IMR-90 (cell line): ENCODE measurements at regions not wholly inside any gene's neighbourhood (a gene's known extent, or its start where the extent isn't known, plus 50 kb on each side); places are given as distances from the start of the nearest gene placed in this dataset.

Source experiments
- ATAC-seq: fragments of 200-7000 bp; cut with Tn5 transposase; 2 replicates; pipeline ENCODE4 v1.9.1; 2020; ENCODE audit warnings: low read depth, mild to moderate bottlenecking, moderate library complexity
- BruUV-seq: library from RNA; stranded (reverse); fragments of 400-500 nt; replicated peaks from 2 replicates; lab custom pipeline; 2021; lab: Mats Ljungman, UMichigan
- CTCF ChIA-PET: fragments of 300-600 bp; formaldehyde crosslinking; extraction: SDS; loops from one replicate; lab custom pipeline; 2021; ENCODE audit warnings: antibody characterized with exemption; lab: Yijun Ruan, JAX
- POLR2A ChIA-PET: fragments of 300-600 bp; sonication (Branson Sonifier 250); formaldehyde crosslinking; loops from one replicate; lab custom pipeline; 2022; ENCODE audit warnings: antibody characterized with exemption; ENCODE audit not compliant: unreplicated experiment; lab: Charles Lee
- DNase-seq: peaks from one replicate; pipeline ENCODE4 v3.0.0; 2013
- H2AFZ ChIP-seq: replicated peaks from 2 replicates; pipeline ENCODE3; 2013; ENCODE audit warnings: low read length, mild to moderate bottlenecking; ENCODE audit not compliant: poor library complexity
- H2AK5ac ChIP-seq: 2 replicates; pipeline ENCODE4 v1.6.1; 2013; ENCODE audit warnings: low read depth, low read length, inconsistent platforms
- H2AK9ac ChIP-seq: replicated peaks from 2 replicates; pipeline ENCODE3; 2013; ENCODE audit warnings: mild to moderate bottlenecking, low read depth, low read length, moderate library complexity; ENCODE audit not compliant: poor library complexity
- H2BK120ac ChIP-seq: 2 replicates; pipeline ENCODE4 v1.6.1; 2013; ENCODE audit warnings: low read depth, low read length, inconsistent platforms
- H2BK15ac ChIP-seq: 3 replicates; pipeline ENCODE4 v1.6.1; 2013; ENCODE audit warnings: low read depth, low read length, inconsistent platforms
- H2BK20ac ChIP-seq: 2 replicates; pipeline ENCODE4 v1.6.1; 2013; ENCODE audit warnings: low read depth, mild to moderate bottlenecking, inconsistent platforms, low read length, moderate library complexity
- H2BK5ac ChIP-seq: 2 replicates; pipeline ENCODE4 v1.6.1; 2013; ENCODE audit warnings: mild to moderate bottlenecking, low read depth, low read length, inconsistent platforms; ENCODE audit not compliant: poor library complexity, severe bottlenecking
- H3K14ac ChIP-seq: replicated peaks from 2 replicates; pipeline ENCODE4 v1.6.1; 2013; ENCODE audit warnings: low read depth, low read length, inconsistent platforms
- H3K18ac ChIP-seq: 2 replicates; pipeline ENCODE4 v1.6.1; 2013; ENCODE audit warnings: low read depth, low read length, control low read depth
- H3K23ac ChIP-seq: 2 replicates; pipeline ENCODE4 v1.6.1; 2013; ENCODE audit warnings: low read depth, low read length, inconsistent platforms
- H3K27ac ChIP-seq: 2 replicates; pipeline ENCODE4 v1.5.1; 2013; ENCODE audit warnings: mild to moderate bottlenecking, control low read depth, low read length; ENCODE audit not compliant: insufficient read depth
- H3K27me3 ChIP-seq: 2 replicates; pipeline ENCODE4 v1.6.1; 2013; ENCODE audit warnings: low read length; ENCODE audit not compliant: control insufficient read depth, insufficient read depth
- H3K36me3 ChIP-seq: 2 replicates; pipeline ENCODE4 v1.6.1; 2013; ENCODE audit warnings: low read length, mixed read lengths; ENCODE audit not compliant: control insufficient read depth, insufficient read depth
- H3K4ac ChIP-seq: 2 replicates; pipeline ENCODE4 v1.6.1; 2013; ENCODE audit warnings: low read depth, low read length, inconsistent platforms
- H3K4me1 ChIP-seq: 2 replicates; pipeline ENCODE4 v1.6.1; 2013; ENCODE audit warnings: low read length, mixed read lengths; ENCODE audit not compliant: control insufficient read depth, insufficient read depth
- H3K4me2 ChIP-seq: 2 replicates; pipeline ENCODE4 v1.6.1; 2013; ENCODE audit warnings: low read depth, mild to moderate bottlenecking, control low read depth, low read length, moderate library complexity
- H3K4me3 ChIP-seq: 2 replicates; pipeline ENCODE4 v1.5.1; 2013; ENCODE audit warnings: low read depth, mild to moderate bottlenecking, control low read depth, low read length, moderate library complexity; ENCODE audit not compliant: insufficient read depth
- H3K56ac ChIP-seq: 2 replicates; pipeline ENCODE4 v1.6.1; 2013; ENCODE audit warnings: low read length, inconsistent platforms; ENCODE audit not compliant: insufficient read depth; ENCODE audit errors: extremely low read depth
- H3K79me1 ChIP-seq, 2 experiments: 2 replicates each; pipeline ENCODE4 v1.6.1; 2013; ENCODE audit warnings: low read length in 2 of 2, inconsistent platforms in 1 of 2, low read depth in 1 of 2
- H3K9ac ChIP-seq: 2 replicates; pipeline ENCODE4 v1.6.1; 2013; ENCODE audit warnings: low read depth, low read length, control low read depth
- H3K9me1 ChIP-seq: 2 replicates; pipeline ENCODE4 v1.6.1; 2013; ENCODE audit warnings: low read length, inconsistent platforms; ENCODE audit not compliant: insufficient read depth
- H3K9me3 ChIP-seq: 2 replicates; pipeline ENCODE4 v1.6.1; 2013; ENCODE audit warnings: low read length; ENCODE audit not compliant: control insufficient read depth, insufficient read depth
- H4K20me1 ChIP-seq: 2 replicates; pipeline ENCODE4 v1.6.1; 2013; ENCODE audit warnings: low read length, inconsistent platforms; ENCODE audit not compliant: insufficient read depth
- H4K5ac ChIP-seq: 2 replicates; pipeline ENCODE4 v1.6.1; 2013; ENCODE audit warnings: mild to moderate bottlenecking, low read depth, low read length, control low read depth
- H4K8ac ChIP-seq, 2 experiments: 2 replicates each; pipeline ENCODE4 v1.6.1; 2013; ENCODE audit warnings: low read depth in 2 of 2, low read length in 2 of 2, control low read depth in 1 of 2, inconsistent platforms in 1 of 2
- H4K91ac ChIP-seq: 2 replicates; pipeline ENCODE4 v1.6.1; 2013; ENCODE audit warnings: low read depth, low read length, inconsistent platforms; ENCODE audit not compliant: insufficient read depth
- SMC3 ChIP-seq: fragments of 150-350 bp; IDR thresholded peaks from 2 replicates; pipeline ENCODE4 v1.6.1; 2016; ENCODE audit warnings: low read depth, mild to moderate bottlenecking, antibody characterized with exemption, low read length, moderate library complexity
- WGBS, 2 experiments: methylation state at CpG; one replicate each; pipeline versions ENCODE4 v1.1.5 to v1.1.7; 2013; ENCODE audit warnings: missing lambda C conversion rate in 2 of 2; ENCODE audit not compliant: insufficient read length in 1 of 2; ENCODE audit errors: extremely low coverage in 2 of 2; 5-methylcytosine and 5-hydroxymethylcytosine counted together
- dilution Hi-C: fragments of 300-500 bp; cut with HindIII; formaldehyde crosslinking; loops from one replicate; pipeline ENCODE4 v1.14.3; 2018; ENCODE audit warnings: low sequenced_read_pairs; ENCODE audit not compliant: unreplicated experiment
- in situ Hi-C: fragments of 300-500 bp; cut with MboI; formaldehyde crosslinking; loops from 3 replicates; pipeline ENCODE4 v1.14.3; 2019; ENCODE audit warnings: low sequenced_read_pairs, inconsistent platforms, mixed read lengths
- intact Hi-C: fragments of 100-400 bp; cut with micrococcal nuclease; formaldehyde crosslinking; loops from 2 replicates; pipeline ENCODE4 v1.10.0; 2022

DNA sequence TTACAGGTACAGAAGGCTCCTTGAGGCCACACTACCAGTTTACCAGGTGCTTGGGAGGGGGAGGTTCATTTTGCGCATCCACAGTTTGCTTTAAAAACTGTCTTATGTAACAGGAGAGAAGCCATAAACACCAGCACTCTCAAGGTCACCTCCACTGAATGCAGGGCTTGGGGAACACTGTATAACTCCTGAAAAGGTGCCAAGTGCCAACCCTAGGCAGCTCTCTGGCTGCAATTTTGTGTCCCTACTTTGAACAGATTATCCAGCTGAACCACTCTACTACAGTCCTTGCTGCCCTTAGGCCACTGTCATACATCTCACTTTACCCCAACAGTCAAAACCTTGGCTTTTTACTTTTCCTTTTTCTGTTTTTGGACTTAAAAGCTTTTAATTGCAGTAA, 507.9 kb downstream of the SMARCA1 start:
- H4K5ac ChIP-seq, result no peak overlapping the region
- no peak overlapping the region for H3K9ac ChIP-seq
- H2BK15ac ChIP-seq, result no peak overlapping the region
- no CpG with 5 or more reads among the region's 1 CpG for WGBS, 2 experiments
- no peak overlapping the region for H3K4ac ChIP-seq
- no peaks in the 10 kb centered on the region for H3K79me1 ChIP-seq
- H3K4me3 ChIP-seq, result no peak overlapping the region
- no peak overlapping the region for H3K56ac ChIP-seq
- dilution Hi-C loops (no loop called here), intact Hi-C loops (no loop called here), in situ Hi-C loops (no loop called here)
- ChIA-PET CTCF (no interaction called here), POLR2A (no interaction called here)
- no peak overlapping the region for H3K27ac ChIP-seq
- no peaks in the 10 kb centered on the region for H3K9me3 ChIP-seq
- no peaks in the 10 kb centered on the region for H3K9me1 ChIP-seq
- H3K23ac ChIP-seq, result no peak overlapping the region
- no peak overlapping the region for H3K18ac ChIP-seq
- no peak overlapping the region for H2BK120ac ChIP-seq
- ATAC-seq, result no peak
- no peaks in the 10 kb centered on the region for H3K4me1 ChIP-seq
- H2AK9ac ChIP-seq, result no peak overlapping the region
- H3K36me3 ChIP-seq, result no peaks in the 10 kb centered on the region
- no peak for TF ChIP-seq SMC3
- no peak overlapping the region for H2AK5ac ChIP-seq
- no peak overlapping the region for H2BK20ac ChIP-seq
- DNase-seq, result no peak
- H3K4me2 ChIP-seq, result no peak overlapping the region
- H3K27me3 ChIP-seq, result no peaks in the 10 kb centered on the region
- no peak overlapping the region for H4K91ac ChIP-seq
- no peaks in the 10 kb centered on the region for H4K20me1 ChIP-seq
- no peak overlapping the region for H2AFZ ChIP-seq
- no peak overlapping the region for H3K14ac ChIP-seq
- no TSS peak for BruUV-seq
- H2BK5ac ChIP-seq, result no peak overlapping the region
- no peak overlapping the region for H4K8ac ChIP-seq
